Fibroblast of lung (primary cell): ENCODE measurements at regions not wholly inside any gene's neighbourhood (a gene's known extent, or its start where the extent isn't known, plus 50 kb on each side); places are given as distances from the start of the nearest gene placed in this dataset.
A peak's percentile ranks its signal among the peaks of the same experiment; 100 is the strongest.

Experiments
- DNase-seq, 2 donors: peaks; one replicate each; pipeline versions ENCODE4 v3.0.0 to v3.0.0-alpha.2; 2010; ENCODE audit warnings: low read depth in 2 of 2
- H2AFZ ChIP-seq: 2 replicates; pipeline ENCODE4 v1.5.1; 2012; ENCODE audit warnings: low read length, control low read depth, inconsistent platforms
- H3K27ac ChIP-seq: 2 replicates; pipeline ENCODE4 v1.5.1; 2011; ENCODE audit warnings: low read length, control low read depth; ENCODE audit not compliant: insufficient read depth
- H3K27me3 ChIP-seq: 2 replicates; pipeline ENCODE4 v1.5.1; 2011; ENCODE audit warnings: mild to moderate bottlenecking, low read length; ENCODE audit not compliant: control insufficient read depth, insufficient read depth
- H3K36me3 ChIP-seq: 2 replicates; pipeline ENCODE4 v1.5.1; 2011; ENCODE audit warnings: low read length; ENCODE audit not compliant: control insufficient read depth, insufficient read depth
- H3K4me1 ChIP-seq: 2 replicates; pipeline ENCODE4 v1.5.1; 2011; ENCODE audit warnings: low read length; ENCODE audit not compliant: control insufficient read depth, insufficient read depth; ENCODE audit errors: extremely low read depth
- H3K4me2 ChIP-seq: 2 replicates; pipeline ENCODE4 v1.5.1; 2011; ENCODE audit warnings: low read length, control low read depth; ENCODE audit not compliant: insufficient read depth; ENCODE audit errors: extremely low read depth
- H3K4me3 ChIP-seq, 4 experiments: fragments of 200-600 bp in 1 of 4; sonication (generic) in 1 of 4; replicated peaks in 1 of 4; 2 replicates each; pipeline ENCODE4 v1.5.1; 2011 to 2016; ENCODE audit warnings: low read length in 4 of 4, low read depth in 3 of 4, mild to moderate bottlenecking in 3 of 4, control low read depth in 2 of 4, inconsistent platforms in 1 of 4, mixed read lengths in 1 of 4; ENCODE audit not compliant: insufficient read depth in 1 of 4; ENCODE audit errors: control extremely low read depth in 1 of 4
- H3K79me2 ChIP-seq: 2 replicates; pipeline ENCODE4 v1.5.1; 2012; ENCODE audit warnings: mild to moderate bottlenecking, low read length, inconsistent platforms; ENCODE audit not compliant: control insufficient read depth, insufficient read depth
- H3K9ac ChIP-seq: 2 replicates; pipeline ENCODE4 v1.5.1; 2011; ENCODE audit warnings: mild to moderate bottlenecking, low read length, control low read depth; ENCODE audit not compliant: insufficient read depth
- H3K9me3 ChIP-seq: 2 replicates; pipeline ENCODE4 v1.5.1; 2012; ENCODE audit warnings: low read depth, low read length; ENCODE audit not compliant: control insufficient read depth, insufficient read depth
- H4K20me1 ChIP-seq: 2 replicates; pipeline ENCODE4 v1.5.1; 2011; ENCODE audit warnings: low read length; ENCODE audit not compliant: control insufficient read depth, insufficient read depth; ENCODE audit errors: extremely low read depth
- EZH2 ChIP-seq: IDR thresholded peaks from 2 replicates; pipeline ENCODE4 v1.5.1; 2012; ENCODE audit warnings: low read length, control low read depth, mild to moderate bottlenecking; ENCODE audit errors: missing control alignments
- TF ChIP-seq, protein P1 (sequence below), 2 donors: IDR thresholded peaks in 1 of 2; conservative IDR thresholded peaks in 1 of 2; 1 replicate in 1 of 2; 2 replicates in 1 of 2; pipeline ENCODE4 v1.5.1; 2011 to 2012; ENCODE audit warnings: low read length in 2 of 2, control low read depth in 1 of 2, inconsistent platforms in 1 of 2, low read depth in 1 of 2, mild to moderate bottlenecking in 1 of 2

DNA sequence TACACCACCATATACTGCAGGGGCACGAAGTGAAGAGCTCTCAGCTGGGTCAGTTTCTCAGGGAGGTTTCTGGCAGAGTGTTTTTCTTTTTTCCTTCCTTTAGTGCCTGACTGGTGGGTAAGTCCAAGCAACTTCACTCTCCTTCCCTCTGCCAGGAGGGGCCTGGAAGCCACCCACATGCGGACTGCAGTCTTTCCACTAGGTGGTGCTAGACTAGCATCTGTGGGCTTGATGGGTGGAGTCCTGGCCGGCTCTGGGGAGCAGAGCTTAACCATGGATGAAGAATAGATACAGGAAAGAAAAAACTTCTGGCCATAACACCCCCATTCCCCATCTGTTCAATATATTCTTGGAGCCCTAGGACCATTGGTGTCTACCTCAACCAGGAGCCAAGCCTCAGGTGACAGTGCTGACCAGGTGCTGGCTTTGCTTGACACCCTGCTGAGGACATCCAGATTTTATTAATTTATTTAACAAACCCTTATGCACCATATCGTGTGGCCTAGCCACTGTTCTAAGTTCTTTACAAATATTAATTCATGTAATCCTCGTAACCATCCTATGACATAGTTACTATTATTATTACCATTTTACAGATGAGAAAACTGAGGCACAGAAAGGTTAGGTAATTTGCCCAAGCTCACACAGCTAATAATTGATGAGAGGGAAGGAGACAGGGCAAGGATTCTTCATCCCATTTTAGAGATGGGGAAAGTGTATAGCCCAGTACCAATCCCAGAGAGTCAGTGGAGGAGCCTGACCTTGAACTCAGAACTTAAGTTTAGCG, 126.7 kb upstream of the CSF3R start:
- Histone ChIP-seq H3K27ac (no peak overlapping the region), H3K4me2 (no peak overlapping the region), H3K9me3 (no peaks in the 10 kb centered on the region), H4K20me1 (no peaks in the 10 kb centered on the region), H3K4me3 (no peak overlapping the region), H3K27me3 (no peaks in the 10 kb centered on the region), H3K4me1 (no peaks in the 10 kb centered on the region), H3K79me2 (no peaks in the 10 kb centered on the region), H3K9ac (no peak overlapping the region), H3K36me3 (no peaks in the 10 kb centered on the region), H2AFZ (no peak overlapping the region)
- DNase-seq: peak; percentile 16 to 28
- TF ChIP-seq, protein P1, sequence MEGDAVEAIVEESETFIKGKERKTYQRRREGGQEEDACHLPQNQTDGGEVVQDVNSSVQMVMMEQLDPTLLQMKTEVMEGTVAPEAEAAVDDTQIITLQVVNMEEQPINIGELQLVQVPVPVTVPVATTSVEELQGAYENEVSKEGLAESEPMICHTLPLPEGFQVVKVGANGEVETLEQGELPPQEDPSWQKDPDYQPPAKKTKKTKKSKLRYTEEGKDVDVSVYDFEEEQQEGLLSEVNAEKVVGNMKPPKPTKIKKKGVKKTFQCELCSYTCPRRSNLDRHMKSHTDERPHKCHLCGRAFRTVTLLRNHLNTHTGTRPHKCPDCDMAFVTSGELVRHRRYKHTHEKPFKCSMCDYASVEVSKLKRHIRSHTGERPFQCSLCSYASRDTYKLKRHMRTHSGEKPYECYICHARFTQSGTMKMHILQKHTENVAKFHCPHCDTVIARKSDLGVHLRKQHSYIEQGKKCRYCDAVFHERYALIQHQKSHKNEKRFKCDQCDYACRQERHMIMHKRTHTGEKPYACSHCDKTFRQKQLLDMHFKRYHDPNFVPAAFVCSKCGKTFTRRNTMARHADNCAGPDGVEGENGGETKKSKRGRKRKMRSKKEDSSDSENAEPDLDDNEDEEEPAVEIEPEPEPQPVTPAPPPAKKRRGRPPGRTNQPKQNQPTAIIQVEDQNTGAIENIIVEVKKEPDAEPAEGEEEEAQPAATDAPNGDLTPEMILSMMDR (conservative IDR thresholded peaks at IDR 0.05 in 1 of 2, IDR thresholded peaks at IDR 0.05 in 1 of 2; ENCODE audit: low read depth in 1 of 2, low read length in 2 of 2): peak; percentile 49 to 51
- TF ChIP-seq EZH2: no peak

DNA sequence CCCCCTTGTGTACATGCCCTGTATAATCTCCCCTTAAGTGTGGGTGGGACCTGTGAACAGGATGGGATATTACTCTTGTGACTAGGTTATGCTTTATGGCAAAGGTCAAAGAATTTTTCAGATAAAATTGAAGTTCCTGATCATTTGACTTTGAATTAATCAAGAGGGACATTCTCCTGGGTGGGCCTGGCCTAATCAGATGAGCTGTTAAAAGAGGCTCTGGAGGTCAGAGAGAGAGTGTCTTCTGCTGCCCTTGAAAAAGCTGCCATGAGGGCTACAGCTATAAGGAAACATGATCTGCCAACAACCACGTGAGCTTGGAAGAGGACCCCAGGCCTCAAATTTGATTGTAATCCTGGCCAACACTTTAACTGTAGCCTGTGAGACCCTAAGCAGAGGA, 125.6 kb upstream of the CSF3R start:
- H3K4me3 ChIP-seq: no peak overlapping the region
- H4K20me1 ChIP-seq: no peaks in the 10 kb centered on the region
- no peaks in the 10 kb centered on the region for H3K27me3 ChIP-seq
- no peaks in the 10 kb centered on the region for H3K36me3 ChIP-seq
- no peak overlapping the region for H2AFZ ChIP-seq
- no peak for DNase-seq
- H3K9ac ChIP-seq: no peak overlapping the region
- H3K4me2 ChIP-seq: no peak overlapping the region
- TF ChIP-seq, protein P1 (conservative IDR thresholded peaks at IDR 0.05 in 1 of 2, IDR thresholded peaks at IDR 0.05 in 1 of 2; ENCODE audit: low read depth in 1 of 2, low read length in 2 of 2): no peak
- TF ChIP-seq EZH2: no peak
- no peak overlapping the region for H3K27ac ChIP-seq
- H3K9me3 ChIP-seq: no peaks in the 10 kb centered on the region
- H3K79me2 ChIP-seq: no peaks in the 10 kb centered on the region
- no peaks in the 10 kb centered on the region for H3K4me1 ChIP-seq

DNA sequence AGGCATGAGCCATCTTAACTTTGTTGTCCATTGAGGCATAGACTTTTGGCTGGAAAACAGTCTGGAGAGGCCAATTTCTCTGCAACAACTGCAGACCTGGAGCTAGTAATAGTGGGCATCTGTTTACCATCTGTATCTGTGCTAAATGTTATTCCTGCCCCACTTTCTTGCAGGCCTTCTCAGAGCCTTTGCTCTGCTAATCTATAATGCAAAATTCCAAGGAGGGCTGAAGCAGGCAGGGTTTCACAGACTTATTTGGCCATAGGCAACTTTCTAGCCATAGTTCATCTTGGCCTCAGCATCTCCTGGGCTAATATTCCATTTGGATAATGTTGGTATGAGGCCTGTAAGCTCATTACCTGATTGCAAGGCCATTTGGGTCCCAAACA, 124.5 kb upstream of the CSF3R start:
- no peak for DNase-seq
- no peaks in the 10 kb centered on the region for H4K20me1 ChIP-seq
- no peak overlapping the region for H3K4me3 ChIP-seq
- no peaks in the 10 kb centered on the region for H3K27me3 ChIP-seq
- no peaks in the 10 kb centered on the region for H3K4me1 ChIP-seq
- H3K36me3 ChIP-seq: no peaks in the 10 kb centered on the region
- no peak overlapping the region for H3K9ac ChIP-seq
- no peak overlapping the region for H3K4me2 ChIP-seq
- TF ChIP-seq, protein P1 (conservative IDR thresholded peaks at IDR 0.05 in 1 of 2, IDR thresholded peaks at IDR 0.05 in 1 of 2; ENCODE audit: low read depth in 1 of 2, low read length in 2 of 2): no peak
- TF ChIP-seq EZH2: no peak
- no peak overlapping the region for H2AFZ ChIP-seq
- H3K9me3 ChIP-seq: no peaks in the 10 kb centered on the region
- no peaks in the 10 kb centered on the region for H3K79me2 ChIP-seq
- no peak overlapping the region for H3K27ac ChIP-seq
